ENCODE measurements at regions not wholly inside any gene's neighbourhood (a gene's known extent, or its start where the extent isn't known, plus 50 kb on each side); places are given as distances from the start of the nearest gene placed in this dataset.

DNA sequence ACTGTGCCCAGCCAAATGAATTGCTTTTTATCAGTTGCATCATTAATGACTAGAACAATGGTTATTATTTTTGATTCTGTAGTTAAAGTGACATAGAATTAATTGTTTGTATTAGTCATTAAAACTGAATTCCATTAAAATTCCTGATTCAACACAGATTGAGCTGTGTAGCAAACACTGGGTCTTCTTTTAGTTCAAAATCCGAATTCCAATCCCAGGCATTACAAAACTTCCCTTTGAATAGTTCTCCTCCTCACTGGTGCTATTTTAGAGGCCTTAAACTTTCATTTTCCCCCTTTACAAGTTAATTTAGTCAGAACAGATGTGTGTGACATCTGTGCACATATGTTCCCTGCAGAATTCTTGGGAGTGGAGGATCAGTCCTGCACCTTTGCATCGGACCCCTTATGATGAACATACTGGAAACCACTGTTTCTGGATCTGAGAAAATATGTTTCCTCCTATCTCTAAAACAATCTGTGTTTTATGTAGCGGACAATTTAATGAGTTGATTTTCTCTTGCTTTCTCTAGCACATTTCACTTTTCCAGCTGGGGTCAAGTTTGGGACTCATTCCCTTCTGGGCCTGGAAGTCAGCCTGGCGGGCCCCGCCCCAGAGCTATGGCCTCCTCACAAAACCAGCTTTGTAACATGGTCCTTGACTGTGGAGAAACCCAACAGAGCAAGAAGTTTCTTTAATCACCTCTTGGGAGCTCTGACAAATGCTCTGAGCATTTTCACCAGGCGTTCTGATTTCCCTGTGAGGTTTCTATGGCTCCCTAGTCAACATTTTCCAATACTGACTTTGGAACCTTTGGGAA is 87.9 kb upstream of the MAMDC2 start:
- TF ChIP-seq, protein P1, sequence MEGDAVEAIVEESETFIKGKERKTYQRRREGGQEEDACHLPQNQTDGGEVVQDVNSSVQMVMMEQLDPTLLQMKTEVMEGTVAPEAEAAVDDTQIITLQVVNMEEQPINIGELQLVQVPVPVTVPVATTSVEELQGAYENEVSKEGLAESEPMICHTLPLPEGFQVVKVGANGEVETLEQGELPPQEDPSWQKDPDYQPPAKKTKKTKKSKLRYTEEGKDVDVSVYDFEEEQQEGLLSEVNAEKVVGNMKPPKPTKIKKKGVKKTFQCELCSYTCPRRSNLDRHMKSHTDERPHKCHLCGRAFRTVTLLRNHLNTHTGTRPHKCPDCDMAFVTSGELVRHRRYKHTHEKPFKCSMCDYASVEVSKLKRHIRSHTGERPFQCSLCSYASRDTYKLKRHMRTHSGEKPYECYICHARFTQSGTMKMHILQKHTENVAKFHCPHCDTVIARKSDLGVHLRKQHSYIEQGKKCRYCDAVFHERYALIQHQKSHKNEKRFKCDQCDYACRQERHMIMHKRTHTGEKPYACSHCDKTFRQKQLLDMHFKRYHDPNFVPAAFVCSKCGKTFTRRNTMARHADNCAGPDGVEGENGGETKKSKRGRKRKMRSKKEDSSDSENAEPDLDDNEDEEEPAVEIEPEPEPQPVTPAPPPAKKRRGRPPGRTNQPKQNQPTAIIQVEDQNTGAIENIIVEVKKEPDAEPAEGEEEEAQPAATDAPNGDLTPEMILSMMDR (IDR thresholded peaks at IDR 0.05; ENCODE audit: low read depth, low read length): no peak
- H3K4me3 ChIP-seq (replicated peaks in 1 of 2; ENCODE audit: low read depth in 2 of 2, low read length in 2 of 2): no peak overlapping the region
- no peak for DNase-seq (ENCODE audit: low read depth in 2 of 2)

- TF ChIP-seq, protein P1 (IDR thresholded peaks at IDR 0.05; ENCODE audit: low read depth, low read length): no peak
- DNase-seq (ENCODE audit: low read depth in 2 of 2): no peak
- H3K4me3 ChIP-seq (replicated peaks in 1 of 2; ENCODE audit: low read depth in 2 of 2, low read length in 2 of 2): no peak overlapping the region
Observed at GRCh38 chr9:69961843-69962242, 81.8 kb upstream of the MAMDC2 start.

DNA sequence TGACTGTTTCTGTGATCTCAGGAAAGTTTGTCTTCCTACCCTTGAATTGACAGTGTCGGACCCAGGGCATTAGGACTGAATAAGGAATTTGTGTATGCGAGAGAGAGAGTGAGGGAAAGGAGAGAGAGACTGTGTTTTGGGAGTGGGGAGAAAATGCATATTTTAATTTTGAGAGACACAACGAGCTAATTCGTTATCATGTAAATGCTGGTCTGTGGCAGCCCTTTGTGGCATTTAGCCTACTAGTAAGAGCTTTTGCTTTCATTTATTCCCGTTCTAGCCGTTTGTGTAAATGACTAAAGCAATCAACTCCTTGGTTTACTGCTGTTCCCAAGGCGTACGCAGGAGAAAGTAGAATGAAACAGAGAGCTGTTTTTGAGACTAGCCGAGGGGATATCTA is 79.8 kb upstream of the MAMDC2 start:
- DNase-seq (ENCODE audit: low read depth in 2 of 2): no peak
- TF ChIP-seq, protein P1 (IDR thresholded peaks at IDR 0.05; ENCODE audit: low read depth, low read length): no peak
- no peak overlapping the region for H3K4me3 ChIP-seq (replicated peaks in 1 of 2; ENCODE audit: low read depth in 2 of 2, low read length in 2 of 2)

- no peak for DNase-seq (ENCODE audit: low read depth in 2 of 2)
- H3K4me3 ChIP-seq (replicated peaks in 1 of 2; ENCODE audit: low read depth in 2 of 2, low read length in 2 of 2): no peak overlapping the region
- TF ChIP-seq, protein P1 (IDR thresholded peaks at IDR 0.05; ENCODE audit: low read depth, low read length): no peak
Observed at GRCh38 chr9:69964446-69964845, 79.2 kb upstream of the MAMDC2 start.

DNA sequence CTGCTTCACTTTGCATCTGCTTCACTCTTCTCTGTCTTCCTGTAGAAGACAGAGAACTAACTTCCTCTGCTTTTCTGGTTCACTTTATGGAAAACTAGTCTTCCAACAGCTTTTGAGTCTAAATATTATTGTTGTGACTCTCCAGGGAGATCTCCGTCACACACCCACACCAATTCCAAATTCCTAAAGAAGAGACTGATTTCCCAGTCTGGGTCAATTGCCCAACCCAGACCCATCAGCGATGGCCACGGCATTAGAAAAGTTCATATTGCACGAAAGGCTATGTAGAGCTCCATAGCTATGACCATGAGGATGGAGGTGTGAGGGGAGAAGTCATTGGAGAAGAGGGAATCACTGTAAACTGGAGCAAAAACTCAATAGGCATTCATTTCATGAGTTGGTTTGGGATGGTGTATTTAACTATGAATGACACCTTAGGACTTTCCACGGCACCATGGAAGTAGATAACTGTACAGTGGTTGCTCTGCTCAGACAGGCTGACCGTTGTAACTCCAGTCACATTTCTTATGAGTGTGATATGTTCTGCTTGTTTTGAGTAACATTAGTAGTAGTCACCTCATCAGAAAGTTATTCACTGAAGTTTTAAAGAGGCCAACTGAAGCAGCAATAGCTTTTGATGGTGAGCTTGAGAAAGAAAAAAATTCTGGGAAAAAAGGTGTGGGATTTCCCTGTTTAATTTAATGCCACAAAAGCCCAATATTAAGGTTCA is 78.1 kb upstream of the MAMDC2 start:
- TF ChIP-seq, protein P1 (IDR thresholded peaks at IDR 0.05; ENCODE audit: low read depth, low read length): no peak
- H3K4me3 ChIP-seq (replicated peaks in 1 of 2; ENCODE audit: low read depth in 2 of 2, low read length in 2 of 2): no peak overlapping the region
- peak in 1 of 2 donors; percentile 18 for DNase-seq (ENCODE audit: low read depth in 2 of 2)

- no peak overlapping the region for H3K4me3 ChIP-seq (replicated peaks in 1 of 2; ENCODE audit: low read depth in 2 of 2, low read length in 2 of 2)
- TF ChIP-seq, protein P1 (IDR thresholded peaks at IDR 0.05; ENCODE audit: low read depth, low read length): no peak
- no peak for DNase-seq (ENCODE audit: low read depth in 2 of 2)
Observed at GRCh38 chr9:69967344-69967743, 76.3 kb upstream of the MAMDC2 start.
